ENCODE measurements at regions not wholly inside any gene's neighbourhood (a gene's known extent, or its start where the extent isn't known, plus 50 kb on each side); places are given as distances from the start of the nearest gene placed in this dataset.
"Not testable (repeated sequence)": the region's sequence is repeated elsewhere in the genome, so short reads cannot be mapped to it uniquely, and the experiment has no call there.

GRCh38 chr21:24419641-24420040, 1187.6 kb downstream of the MRPL39 start:
- H3K27ac ChIP-seq (ENCODE audit: low read depth); DNase-seq (ENCODE audit: low spot score); H3K4me3 Mint-ChIP-seq; H3K79me2 ChIP-seq (replicated peaks; ENCODE audit: insufficient read depth); H3F3A ChIP-seq (replicated peaks; ENCODE audit: low read depth); H3K27me3 Mint-ChIP-seq (ENCODE audit: insufficient read depth, low read depth, poor library complexity); H3K27ac Mint-ChIP-seq; H3K36me3 ChIP-seq (ENCODE audit: insufficient read depth); ATAC-seq; H3K4me1 Mint-ChIP-seq; H3K4me2 ChIP-seq; H3K4me3 ChIP-seq; H3K9me2 ChIP-seq (ENCODE audit: insufficient read depth); H2AFZ ChIP-seq; H4K20me1 ChIP-seq (replicated peaks; ENCODE audit: insufficient read depth): not testable (repeated sequence)
- Mint-ChIP-seq H3K36me3 (ENCODE audit: low read depth) (peaks cover 28% of the 10 kb centered on the region), H3K9me3 (peaks cover 93% of the 10 kb centered on the region)
- H3K4me1 ChIP-seq (ENCODE audit: insufficient read depth) = peaks cover 15% of the 10 kb centered on the region
- H3K27me3 ChIP-seq (ENCODE audit: insufficient read depth) = peaks cover 26% of the 10 kb centered on the region

- Histone ChIP-seq H3K4me1 (ENCODE audit: insufficient read depth) (peaks cover 11% of the 10 kb centered on the region; the same call in 1 of the 2 replicates), H3K4me2 (no peak overlapping the region), H3K4me3 (no peak overlapping the region), H3F3A (replicated peaks; ENCODE audit: low read depth) (no peaks in the 10 kb centered on the region), H2AFZ (no peak overlapping the region), H3K27ac (ENCODE audit: low read depth) (no peak overlapping the region), H3K79me2 (replicated peaks; ENCODE audit: insufficient read depth) (no peaks in the 10 kb centered on the region), H3K27me3 (ENCODE audit: insufficient read depth) (peaks cover 16% of the 10 kb centered on the region), H3K9me2 (ENCODE audit: insufficient read depth) (no peaks in the 10 kb centered on the region), H3K36me3 (ENCODE audit: insufficient read depth) (no peaks in the 10 kb centered on the region), H4K20me1 (replicated peaks; ENCODE audit: insufficient read depth) (no peaks in the 10 kb centered on the region)
- no peak for ATAC-seq
- Mint-ChIP-seq H3K4me3 (no peak overlapping the region), H3K36me3 (ENCODE audit: low read depth) (peaks cover 31% of the 10 kb centered on the region), H3K9me3 (peaks cover 94% of the 10 kb centered on the region), H3K4me1 (peaks cover 4% of the 10 kb centered on the region; the same call in 2 of the 3 replicates), H3K27ac (no peak overlapping the region), H3K27me3 (ENCODE audit: insufficient read depth, low read depth, poor library complexity) (peaks cover 5% of the 10 kb centered on the region)
- DNase-seq (ENCODE audit: low spot score) = no peak
- TF ChIP-seq EZH2phosphoT487 (IDR thresholded peaks at IDR 0.05; ENCODE audit: unreplicated experiment) = no peak
- no peak for TF ChIP-seq ZNF331 (CRISPR knock-in tag; IDR thresholded peaks at IDR 0.05; ENCODE audit: low read depth)
- TF ChIP-seq, protein P1, sequence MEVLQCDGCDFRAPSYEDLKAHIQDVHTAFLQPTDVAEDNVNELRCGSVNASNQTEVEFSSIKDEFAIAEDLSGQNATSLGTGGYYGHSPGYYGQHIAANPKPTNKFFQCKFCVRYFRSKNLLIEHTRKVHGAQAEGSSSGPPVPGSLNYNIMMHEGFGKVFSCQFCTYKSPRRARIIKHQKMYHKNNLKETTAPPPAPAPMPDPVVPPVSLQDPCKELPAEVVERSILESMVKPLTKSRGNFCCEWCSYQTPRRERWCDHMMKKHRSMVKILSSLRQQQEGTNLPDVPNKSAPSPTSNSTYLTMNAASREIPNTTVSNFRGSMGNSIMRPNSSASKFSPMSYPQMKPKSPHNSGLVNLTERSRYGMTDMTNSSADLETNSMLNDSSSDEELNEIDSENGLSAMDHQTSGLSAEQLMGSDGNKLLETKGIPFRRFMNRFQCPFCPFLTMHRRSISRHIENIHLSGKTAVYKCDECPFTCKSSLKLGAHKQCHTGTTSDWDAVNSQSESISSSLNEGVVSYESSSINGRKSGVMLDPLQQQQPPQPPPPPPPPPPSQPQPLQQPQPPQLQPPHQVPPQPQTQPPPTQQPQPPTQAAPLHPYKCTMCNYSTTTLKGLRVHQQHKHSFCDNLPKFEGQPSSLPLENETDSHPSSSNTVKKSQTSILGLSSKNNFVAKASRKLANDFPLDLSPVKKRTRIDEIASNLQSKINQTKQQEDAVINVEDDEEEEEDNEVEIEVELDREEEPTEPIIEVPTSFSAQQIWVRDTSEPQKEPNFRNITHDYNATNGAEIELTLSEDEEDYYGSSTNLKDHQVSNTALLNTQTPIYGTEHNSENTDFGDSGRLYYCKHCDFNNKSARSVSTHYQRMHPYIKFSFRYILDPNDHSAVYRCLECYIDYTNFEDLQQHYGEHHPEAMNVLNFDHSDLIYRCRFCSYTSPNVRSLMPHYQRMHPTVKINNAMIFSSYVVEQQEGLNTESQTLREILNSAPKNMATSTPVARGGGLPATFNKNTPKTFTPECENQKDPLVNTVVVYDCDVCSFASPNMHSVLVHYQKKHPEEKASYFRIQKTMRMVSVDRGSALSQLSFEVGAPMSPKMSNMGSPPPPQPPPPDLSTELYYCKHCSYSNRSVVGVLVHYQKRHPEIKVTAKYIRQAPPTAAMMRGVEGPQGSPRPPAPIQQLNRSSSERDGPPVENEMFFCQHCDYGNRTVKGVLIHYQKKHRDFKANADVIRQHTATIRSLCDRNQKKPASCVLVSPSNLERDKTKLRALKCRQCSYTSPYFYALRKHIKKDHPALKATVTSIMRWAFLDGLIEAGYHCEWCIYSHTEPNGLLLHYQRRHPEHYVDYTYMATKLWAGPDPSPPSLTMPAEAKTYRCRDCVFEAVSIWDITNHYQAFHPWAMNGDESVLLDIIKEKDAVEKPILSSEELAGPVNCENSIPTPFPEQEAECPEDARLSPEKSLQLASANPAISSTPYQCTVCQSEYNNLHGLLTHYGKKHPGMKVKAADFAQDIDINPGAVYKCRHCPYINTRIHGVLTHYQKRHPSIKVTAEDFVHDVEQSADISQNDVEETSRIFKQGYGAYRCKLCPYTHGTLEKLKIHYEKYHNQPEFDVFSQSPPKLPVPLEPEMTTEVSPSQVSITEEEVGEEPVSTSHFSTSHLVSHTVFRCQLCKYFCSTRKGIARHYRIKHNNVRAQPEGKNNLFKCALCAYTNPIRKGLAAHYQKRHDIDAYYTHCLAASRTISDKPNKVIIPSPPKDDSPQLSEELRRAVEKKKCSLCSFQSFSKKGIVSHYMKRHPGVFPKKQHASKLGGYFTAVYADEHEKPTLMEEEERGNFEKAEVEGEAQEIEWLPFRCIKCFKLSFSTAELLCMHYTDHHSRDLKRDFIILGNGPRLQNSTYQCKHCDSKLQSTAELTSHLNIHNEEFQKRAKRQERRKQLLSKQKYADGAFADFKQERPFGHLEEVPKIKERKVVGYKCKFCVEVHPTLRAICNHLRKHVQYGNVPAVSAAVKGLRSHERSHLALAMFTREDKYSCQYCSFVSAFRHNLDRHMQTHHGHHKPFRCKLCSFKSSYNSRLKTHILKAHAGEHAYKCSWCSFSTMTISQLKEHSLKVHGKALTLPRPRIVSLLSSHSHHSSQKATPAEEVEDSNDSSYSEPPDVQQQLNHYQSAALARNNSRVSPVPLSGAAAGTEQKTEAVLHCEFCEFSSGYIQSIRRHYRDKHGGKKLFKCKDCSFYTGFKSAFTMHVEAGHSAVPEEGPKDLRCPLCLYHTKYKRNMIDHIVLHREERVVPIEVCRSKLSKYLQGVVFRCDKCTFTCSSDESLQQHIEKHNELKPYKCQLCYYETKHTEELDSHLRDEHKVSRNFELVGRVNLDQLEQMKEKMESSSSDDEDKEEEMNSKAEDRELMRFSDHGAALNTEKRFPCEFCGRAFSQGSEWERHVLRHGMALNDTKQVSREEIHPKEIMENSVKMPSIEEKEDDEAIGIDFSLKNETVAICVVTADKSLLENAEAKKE (CRISPR knock-in tag; IDR thresholded peaks at IDR 0.05) = no peak
- no peak for TF ChIP-seq EZH2 (IDR thresholded peaks at IDR 0.05; ENCODE audit: low read depth, unreplicated experiment)
- TF ChIP-seq CREB1 (CRISPR knock-in tag; IDR thresholded peaks at IDR 0.05; ENCODE audit: low read depth) = no peak
- TF ChIP-seq ZNF114 (CRISPR knock-in tag; IDR thresholded peaks at IDR 0.05) = no peak
- no peak for TF ChIP-seq ETS1 (IDR thresholded peaks at IDR 0.05)
- no peak for TF ChIP-seq POLR2AphosphoS5 (IDR thresholded peaks at IDR 0.05; ENCODE audit: low read depth)
- TF ChIP-seq JUNB (IDR thresholded peaks at IDR 0.05; ENCODE audit: unreplicated experiment) = no peak
- TF ChIP-seq, protein P2, sequence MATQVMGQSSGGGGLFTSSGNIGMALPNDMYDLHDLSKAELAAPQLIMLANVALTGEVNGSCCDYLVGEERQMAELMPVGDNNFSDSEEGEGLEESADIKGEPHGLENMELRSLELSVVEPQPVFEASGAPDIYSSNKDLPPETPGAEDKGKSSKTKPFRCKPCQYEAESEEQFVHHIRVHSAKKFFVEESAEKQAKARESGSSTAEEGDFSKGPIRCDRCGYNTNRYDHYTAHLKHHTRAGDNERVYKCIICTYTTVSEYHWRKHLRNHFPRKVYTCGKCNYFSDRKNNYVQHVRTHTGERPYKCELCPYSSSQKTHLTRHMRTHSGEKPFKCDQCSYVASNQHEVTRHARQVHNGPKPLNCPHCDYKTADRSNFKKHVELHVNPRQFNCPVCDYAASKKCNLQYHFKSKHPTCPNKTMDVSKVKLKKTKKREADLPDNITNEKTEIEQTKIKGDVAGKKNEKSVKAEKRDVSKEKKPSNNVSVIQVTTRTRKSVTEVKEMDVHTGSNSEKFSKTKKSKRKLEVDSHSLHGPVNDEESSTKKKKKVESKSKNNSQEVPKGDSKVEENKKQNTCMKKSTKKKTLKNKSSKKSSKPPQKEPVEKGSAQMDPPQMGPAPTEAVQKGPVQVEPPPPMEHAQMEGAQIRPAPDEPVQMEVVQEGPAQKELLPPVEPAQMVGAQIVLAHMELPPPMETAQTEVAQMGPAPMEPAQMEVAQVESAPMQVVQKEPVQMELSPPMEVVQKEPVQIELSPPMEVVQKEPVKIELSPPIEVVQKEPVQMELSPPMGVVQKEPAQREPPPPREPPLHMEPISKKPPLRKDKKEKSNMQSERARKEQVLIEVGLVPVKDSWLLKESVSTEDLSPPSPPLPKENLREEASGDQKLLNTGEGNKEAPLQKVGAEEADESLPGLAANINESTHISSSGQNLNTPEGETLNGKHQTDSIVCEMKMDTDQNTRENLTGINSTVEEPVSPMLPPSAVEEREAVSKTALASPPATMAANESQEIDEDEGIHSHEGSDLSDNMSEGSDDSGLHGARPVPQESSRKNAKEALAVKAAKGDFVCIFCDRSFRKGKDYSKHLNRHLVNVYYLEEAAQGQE (IDR thresholded peaks at IDR 0.05; ENCODE audit: unreplicated experiment) = no peak
- no peak for TF ChIP-seq STAT1 (IDR thresholded peaks at IDR 0.05; ENCODE audit: unreplicated experiment)
Measured at GRCh38 chr21:24418671-24419070, 1188.6 kb downstream of the MRPL39 start.

Data from GM23338 (cell line).